Activated B cell treated with CpG ODN at 0.5 μM for 24 hours (primary cell): ENCODE measurements at regions not wholly inside any gene's neighbourhood (a gene's known extent, or its start where the extent isn't known, plus 50 kb on each side); places are given as distances from the start of the nearest gene placed in this dataset.

Experiments
- ATAC-seq: fragments of 200-7000 bp; cut with Tn5 transposase; one replicate; pipeline ENCODE4 v1.10.0; 2021; ENCODE audit warnings: low read depth, mild to moderate bottlenecking, moderate library complexity
- CTCF ChIA-PET: fragments of 350-600 bp; sonication (Branson Sonifier 250); formaldehyde crosslinking; loops from one replicate; lab custom pipeline; 2021; ENCODE audit warnings: antibody characterized with exemption; lab: Charles Lee
- POLR2A ChIA-PET: fragments of 350-600 bp; sonication (Branson Sonifier 250); formaldehyde crosslinking; loops from one replicate; lab custom pipeline; 2021; ENCODE audit warnings: antibody characterized with exemption; lab: Charles Lee
- DNase-seq: peaks from one replicate; pipeline ENCODE4 v3.0.0; 2022
- H3K27ac Mint-ChIP-seq: one replicate; pipeline ENCODE4 v1.8.0; 2020; ENCODE audit warnings: mixed read lengths
- H3K27me3 Mint-ChIP-seq: one replicate; pipeline ENCODE4 v1.8.0; 2021; ENCODE audit warnings: mixed read lengths
- H3K36me3 Mint-ChIP-seq: one replicate; pipeline ENCODE4 v1.8.0; 2021; ENCODE audit warnings: low read depth, mixed read lengths
- H3K4me1 Mint-ChIP-seq: one replicate; pipeline ENCODE4 v1.8.0; 2021; ENCODE audit warnings: mixed read lengths
- H3K4me3 Mint-ChIP-seq: one replicate; pipeline ENCODE4 v1.8.0; 2020; ENCODE audit warnings: mild to moderate bottlenecking, mixed read lengths
- H3K9me3 Mint-ChIP-seq: one replicate; pipeline ENCODE4 v1.8.0; 2020; ENCODE audit warnings: mixed read lengths
- CTCF ChIP-seq: fragments of 200-600 bp; IDR thresholded peaks from one replicate; pipeline ENCODE4 v1.8.0; 2022; ENCODE audit warnings: antibody characterized with exemption, mild to moderate bottlenecking
- intact Hi-C: fragments of 100-400 bp; cut with micrococcal nuclease; formaldehyde crosslinking; loops from one replicate; pipeline ENCODE4 v1.15.1; 2024

GRCh38 chr5:2326601-2327000, 424.9 kb downstream of the IRX2 start:
- Mint-ChIP-seq H3K9me3 (no peaks in the 10 kb centered on the region), H3K4me1 (no peaks in the 10 kb centered on the region), H3K27me3 (no peaks in the 10 kb centered on the region), H3K27ac (no peak overlapping the region), H3K4me3 (no peak overlapping the region), H3K36me3 (no peaks in the 10 kb centered on the region)
- CTCF ChIA-PET, result no interaction called here
- ATAC-seq (no peak), DNase-seq (no peak)
- TF ChIP-seq CTCF, result no peak
- POLR2A ChIA-PET, result no interaction called here
- intact Hi-C loops, result no loop called here

GRCh38 chr5:2324788-2325187, 426.7 kb downstream of the IRX2 start:
- ChIA-PET POLR2A (no interaction called here), CTCF (no interaction called here)
- Mint-ChIP-seq H3K27ac (no peak overlapping the region), H3K4me3 (no peak overlapping the region), H3K4me1 (no peaks in the 10 kb centered on the region), H3K9me3 (no peaks in the 10 kb centered on the region), H3K27me3 (no peaks in the 10 kb centered on the region), H3K36me3 (no peaks in the 10 kb centered on the region)
- no peak for ATAC-seq
- no peak for TF ChIP-seq CTCF
- intact Hi-C loops, result no loop called here
- no peak for DNase-seq

GRCh38 chr5:2320611-2321010, 430.9 kb downstream of the IRX2 start:
- CTCF ChIA-PET, result no interaction called here
- intact Hi-C loops, result no loop called here
- H3K27me3 Mint-ChIP-seq, result no peaks in the 10 kb centered on the region
- no peak overlapping the region for H3K4me3 Mint-ChIP-seq
- no peak overlapping the region for H3K27ac Mint-ChIP-seq
- ATAC-seq, result no peak
- POLR2A ChIA-PET, result no interaction called here
- DNase-seq, result no peak
- TF ChIP-seq CTCF, result no peak
- no peaks in the 10 kb centered on the region for H3K4me1 Mint-ChIP-seq
- no peaks in the 10 kb centered on the region for H3K36me3 Mint-ChIP-seq
- H3K9me3 Mint-ChIP-seq, result no peaks in the 10 kb centered on the region

- H3K4me1 Mint-ChIP-seq, result no peaks in the 10 kb centered on the region
- no peak for DNase-seq
- ChIA-PET POLR2A (no interaction called here), CTCF (no interaction called here)
- TF ChIP-seq CTCF, result no peak
- H3K27ac Mint-ChIP-seq, result no peak overlapping the region
- intact Hi-C loops, result no loop called here
- no peak overlapping the region for H3K4me3 Mint-ChIP-seq
- ATAC-seq, result no peak
- no peaks in the 10 kb centered on the region for H3K36me3 Mint-ChIP-seq
- H3K27me3 Mint-ChIP-seq, result no peaks in the 10 kb centered on the region
- H3K9me3 Mint-ChIP-seq, result peaks cover 2% of the 10 kb centered on the region
These were observed 433.9 kb downstream of the IRX2 start for GRCh38 chr5:2317540-2317939.

- no peaks in the 10 kb centered on the region for H3K36me3 Mint-ChIP-seq
- no peak for ATAC-seq
- intact Hi-C loops, result no loop called here
- H3K4me3 Mint-ChIP-seq, result no peak overlapping the region
- no peak for DNase-seq
- ChIA-PET CTCF (no interaction called here), POLR2A (no interaction called here)
- H3K27me3 Mint-ChIP-seq, result no peaks in the 10 kb centered on the region
- peaks cover 2% of the 10 kb centered on the region for H3K9me3 Mint-ChIP-seq
- H3K4me1 Mint-ChIP-seq, result no peaks in the 10 kb centered on the region
- TF ChIP-seq CTCF, result no peak
- no peak overlapping the region for H3K27ac Mint-ChIP-seq
These were observed 429.1 kb upstream of the IRX4 start for GRCh38 chr5:2311851-2312250.
